Kidney (tissue), 13 donors: ENCODE measurements at regions not wholly inside any gene's neighbourhood (a gene's known extent, or its start where the extent isn't known, plus 50 kb on each side); places are given as distances from the start of the nearest gene placed in this dataset.

Experiments used
- DNase-seq, 5 donors: peaks; one replicate each; pipeline ENCODE4 v3.0.0-alpha.2; 2013 to 2020
- FAIRE-seq: peaks from 2 replicates; lab custom pipeline; 2012; peaks lifted over from hg19 to GRCh38; lab: Jason Lieb, UNC
- H3K27ac ChIP-seq, 2 donors: one replicate each; pipeline ENCODE4 v1.7.0; 2013; ENCODE audit warnings: low read depth in 2 of 2, low read length in 2 of 2, inconsistent platforms in 1 of 2
- H3K27me3 ChIP-seq: one replicate; pipeline ENCODE4 v1.7.1; 2013; ENCODE audit warnings: low read length, inconsistent platforms; ENCODE audit not compliant: control insufficient read depth, insufficient read depth
- H3K36me3 ChIP-seq, 3 donors: one replicate each; pipeline versions ENCODE4 v1.7.0 to v1.7.1; 2013; ENCODE audit warnings: low read length in 3 of 3, control low read depth in 1 of 3, inconsistent platforms in 1 of 3; ENCODE audit not compliant: insufficient read depth in 3 of 3, control insufficient read depth in 2 of 3
- H3K4me1 ChIP-seq, 3 donors: one replicate each; pipeline versions ENCODE4 v1.7.0 to v1.7.1; 2013; ENCODE audit warnings: low read length in 3 of 3, inconsistent platforms in 1 of 3, low read depth in 1 of 3; ENCODE audit not compliant: control insufficient read depth in 2 of 3, insufficient read depth in 2 of 3
- H3K4me3 ChIP-seq, 3 donors: one replicate each; pipeline versions ENCODE4 v1.7.0 to v1.8.1; 2013; ENCODE audit warnings: low read length in 3 of 3, control low read depth in 1 of 3, inconsistent platforms in 1 of 3
- H3K9ac ChIP-seq, 3 donors: one replicate each; pipeline versions ENCODE4 v1.7.0 to v1.7.1; 2013; ENCODE audit warnings: low read length in 3 of 3, control low read depth in 1 of 3, inconsistent platforms in 1 of 3
- H3K9me3 ChIP-seq, 3 donors: one replicate each; pipeline versions ENCODE4 v1.7.0 to v1.7.1; 2013; ENCODE audit warnings: low read length in 3 of 3, control low read depth in 1 of 3, inconsistent platforms in 1 of 3; ENCODE audit not compliant: control insufficient read depth in 2 of 3, insufficient read depth in 1 of 3
- intact Hi-C: fragments of 100-400 bp; cut with DNase I; formaldehyde crosslinking; loops from one replicate; pipeline ENCODE4 v1.11.1; 2022
- TF ChIP-seq, protein P1 (sequence below): IDR thresholded peaks from 3 replicates; pipeline ENCODE4 v1.5.1; 2012; ENCODE audit warnings: mild to moderate bottlenecking, moderate library complexity, borderline replicate concordance; ENCODE audit not compliant: insufficient read depth; ENCODE audit errors: extremely low read depth
- donor health status: control.
- donor health status: control.
- donor health status: control.
- donor health status: control.
- donor health status: control.
- donor health status: DM: yes; HTN: yes; CAD: no.
- donor health status: Normal renal cell carcinoma (clear cell type).

DNA sequence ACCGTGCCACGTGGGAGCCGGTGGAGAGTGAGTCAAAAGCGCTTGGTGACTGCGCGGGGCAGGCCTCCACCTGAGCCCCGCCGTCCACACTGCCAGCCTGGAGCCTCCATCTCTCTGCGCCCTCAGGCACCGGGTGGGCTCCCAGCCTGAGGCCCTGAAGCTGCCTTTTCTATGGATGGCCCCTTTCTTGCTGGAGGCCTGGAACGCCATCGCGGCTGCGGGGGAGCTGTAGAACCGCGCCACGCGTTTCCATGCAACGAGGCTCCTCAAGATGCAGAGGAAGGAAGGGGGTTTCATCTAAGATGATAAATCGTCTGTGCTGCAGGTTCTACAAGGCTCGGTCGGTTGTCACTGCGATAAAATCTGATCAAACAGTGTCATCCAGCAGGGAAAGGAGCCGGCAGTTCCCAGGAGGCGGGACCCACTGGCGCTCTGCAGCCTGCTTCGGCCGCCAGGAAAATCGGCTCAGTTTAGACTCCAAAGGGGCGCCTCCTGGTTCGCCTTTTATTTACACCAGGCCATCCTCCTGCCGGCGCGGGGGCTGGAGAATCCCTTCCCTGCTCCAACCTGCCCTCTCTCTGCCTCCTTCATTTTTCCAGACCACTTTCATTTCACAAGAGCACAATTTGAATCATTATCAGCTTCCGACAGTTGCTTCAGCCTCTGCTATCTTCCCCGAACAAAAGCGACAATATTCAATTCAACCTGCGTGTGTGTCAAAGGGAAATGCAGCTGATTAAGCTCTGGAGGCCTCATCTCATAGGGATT, 624.4 kb downstream of the BRD1 start:
- peaks cover 1% of the 10 kb centered on the region for H3K27me3 ChIP-seq
- H3K4me1 ChIP-seq = no peaks in the 10 kb centered on the region
- DNase-seq (peak in 3 of 5 donors; percentile 8 to 45 (median 16)), FAIRE-seq (no peak)
- H3K4me3 ChIP-seq = no peak overlapping the region
- H3K9me3 ChIP-seq = no peaks in the 10 kb centered on the region
- H3K27ac ChIP-seq = no peak overlapping the region
- no peaks in the 10 kb centered on the region for H3K36me3 ChIP-seq
- TF ChIP-seq, protein P1, sequence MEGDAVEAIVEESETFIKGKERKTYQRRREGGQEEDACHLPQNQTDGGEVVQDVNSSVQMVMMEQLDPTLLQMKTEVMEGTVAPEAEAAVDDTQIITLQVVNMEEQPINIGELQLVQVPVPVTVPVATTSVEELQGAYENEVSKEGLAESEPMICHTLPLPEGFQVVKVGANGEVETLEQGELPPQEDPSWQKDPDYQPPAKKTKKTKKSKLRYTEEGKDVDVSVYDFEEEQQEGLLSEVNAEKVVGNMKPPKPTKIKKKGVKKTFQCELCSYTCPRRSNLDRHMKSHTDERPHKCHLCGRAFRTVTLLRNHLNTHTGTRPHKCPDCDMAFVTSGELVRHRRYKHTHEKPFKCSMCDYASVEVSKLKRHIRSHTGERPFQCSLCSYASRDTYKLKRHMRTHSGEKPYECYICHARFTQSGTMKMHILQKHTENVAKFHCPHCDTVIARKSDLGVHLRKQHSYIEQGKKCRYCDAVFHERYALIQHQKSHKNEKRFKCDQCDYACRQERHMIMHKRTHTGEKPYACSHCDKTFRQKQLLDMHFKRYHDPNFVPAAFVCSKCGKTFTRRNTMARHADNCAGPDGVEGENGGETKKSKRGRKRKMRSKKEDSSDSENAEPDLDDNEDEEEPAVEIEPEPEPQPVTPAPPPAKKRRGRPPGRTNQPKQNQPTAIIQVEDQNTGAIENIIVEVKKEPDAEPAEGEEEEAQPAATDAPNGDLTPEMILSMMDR = no peak
- no peak overlapping the region for H3K9ac ChIP-seq
- intact Hi-C loops = no loop called here

DNA sequence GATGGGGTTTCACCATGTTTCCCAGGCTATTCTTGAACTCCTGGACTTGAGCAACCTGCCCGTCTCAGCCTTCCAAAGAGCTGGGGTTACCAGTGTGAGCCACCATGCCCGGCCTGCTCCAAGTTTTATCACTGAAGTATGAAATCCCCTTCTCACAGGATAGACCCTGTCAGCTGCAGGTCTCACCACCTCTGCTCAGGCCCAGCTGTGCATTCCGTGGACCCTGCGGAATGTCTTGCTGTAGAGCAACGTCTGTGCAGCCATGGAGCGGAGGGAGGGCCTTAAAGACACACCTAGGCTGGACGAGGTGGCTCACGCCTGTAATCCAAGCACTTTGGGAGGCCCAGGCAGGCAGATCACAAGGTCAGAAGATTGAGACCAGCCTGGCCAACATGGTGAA, 625.4 kb downstream of the BRD1 start:
- intact Hi-C loops = no loop called here
- FAIRE-seq = no peak
- DNase-seq = peak in 3 of 5 donors; percentile 2 to 22 (median 13)
- no peaks in the 10 kb centered on the region for H3K36me3 ChIP-seq
- TF ChIP-seq, protein P1 = no peak
- H3K9me3 ChIP-seq = no peaks in the 10 kb centered on the region
- H3K27me3 ChIP-seq = peaks cover 3% of the 10 kb centered on the region
- no peak overlapping the region for H3K4me3 ChIP-seq
- H3K4me1 ChIP-seq = no peaks in the 10 kb centered on the region
- no peak overlapping the region for H3K27ac ChIP-seq
- H3K9ac ChIP-seq = no peak overlapping the region

DNA sequence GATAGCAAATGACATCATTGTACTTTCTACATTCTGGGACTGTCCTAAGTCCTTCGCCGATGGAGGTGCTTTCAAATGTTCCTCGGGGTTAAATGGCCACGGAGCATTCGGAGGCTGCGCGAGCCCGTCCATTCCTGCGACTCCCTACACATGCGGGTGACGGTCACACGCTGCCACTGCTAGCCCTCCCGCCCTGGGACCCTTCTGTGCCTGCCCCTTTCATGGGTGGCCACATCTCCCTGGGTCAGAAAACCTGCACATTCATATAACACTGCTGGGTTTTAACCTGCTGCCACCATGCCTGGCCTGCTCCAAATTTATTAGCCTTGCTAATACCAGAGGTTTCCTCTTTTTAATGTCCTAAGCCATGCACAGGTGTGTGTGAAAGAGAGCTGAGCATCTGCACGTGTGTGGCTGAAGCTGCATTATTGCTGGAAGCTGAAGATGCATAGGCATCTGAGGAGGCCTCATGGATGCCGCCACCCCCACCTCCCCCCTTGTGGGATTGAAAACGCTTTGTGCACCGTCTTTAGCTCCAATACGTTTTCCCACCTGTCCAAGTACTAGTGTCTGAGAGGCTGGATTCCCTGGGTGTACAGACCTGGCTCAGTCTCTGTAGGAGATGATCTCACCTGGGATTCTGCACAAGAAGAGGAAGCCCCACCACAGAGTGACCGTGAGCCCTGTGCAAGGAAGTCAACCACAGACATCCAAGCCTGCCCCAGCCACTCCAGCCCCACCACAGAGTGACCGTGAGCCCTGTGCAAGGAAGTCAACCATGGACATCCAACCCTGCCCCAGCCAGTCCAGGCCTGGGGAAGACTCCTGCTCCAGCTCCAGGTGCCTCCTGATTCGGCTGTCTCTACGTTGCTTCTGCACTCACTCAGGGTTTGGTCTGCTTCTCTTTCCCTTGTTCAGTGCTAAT, 626.4 kb downstream of the BRD1 start:
- TF ChIP-seq, protein P1 = no peak
- H3K36me3 ChIP-seq = no peaks in the 10 kb centered on the region
- peak in 3 of 5 donors; percentile 1 to 56 (median 15) for DNase-seq
- no peaks in the 10 kb centered on the region for H3K9me3 ChIP-seq
- intact Hi-C loops = no loop called here
- H3K27ac ChIP-seq = no peak overlapping the region
- H3K27me3 ChIP-seq = peaks cover 3% of the 10 kb centered on the region
- H3K9ac ChIP-seq = no peak overlapping the region
- no peaks in the 10 kb centered on the region for H3K4me1 ChIP-seq
- FAIRE-seq = no peak
- H3K4me3 ChIP-seq = no peak overlapping the region
